ENCODE measurements at regions not wholly inside any gene's neighbourhood (a gene's known extent, or its start where the extent isn't known, plus 50 kb on each side); places are given as distances from the start of the nearest gene placed in this dataset.

GRCh38 chr1:190560161-190560681 is 82.6 kb upstream of the BRINP3 start:
- POLR2A ChIA-PET: no interaction called here
- ATAC-seq: no peak
- peaks cover 5% of the 10 kb centered on the region; the same call in 1 of the 2 replicates for H3K36me3 Mint-ChIP-seq

GRCh38 chr1:190563230-190563629 is 85.6 kb upstream of the BRINP3 start:
- ChIA-PET CTCF (no interaction called here), POLR2A (no interaction called here)
- Mint-ChIP-seq H3K27me3 (ENCODE audit: low read depth) (no peaks in the 10 kb centered on the region; the same call in 1 of the 2 replicates), H3K4me3 (no peak overlapping the region), H3K9me3 (peaks cover 16% of the 10 kb centered on the region), H3K27ac (no peak overlapping the region), H3K4me1 (peaks cover 10% of the 10 kb centered on the region), H3K36me3 (peaks cover 5% of the 10 kb centered on the region; the same call in 1 of the 2 replicates)
- TF ChIP-seq MYBL2 (CRISPR knock-in tag; IDR thresholded peaks at IDR 0.05) (no peak), ZNF532 (CRISPR knock-in tag; IDR thresholded peaks at IDR 0.05; ENCODE audit: borderline replicate concordance) (no peak), HMGA2 (CRISPR knock-in tag; IDR thresholded peaks at IDR 0.05) (no peak), ZSCAN18 (CRISPR knock-in tag; IDR thresholded peaks at IDR 0.05) (no peak), FOXJ3 (CRISPR knock-in tag; IDR thresholded peaks at IDR 0.05; ENCODE audit: borderline replicate concordance) (no peak), PREB (CRISPR knock-in tag; IDR thresholded peaks at IDR 0.05; ENCODE audit: borderline replicate concordance) (no peak), PRRX2 (CRISPR knock-in tag; IDR thresholded peaks at IDR 0.05) (no peak), JAZF1 (CRISPR knock-in tag; IDR thresholded peaks at IDR 0.05) (no peak), ZBTB21 (CRISPR knock-in tag; IDR thresholded peaks at IDR 0.05; ENCODE audit: borderline replicate concordance) (no peak), ATF1 (CRISPR knock-in tag; IDR thresholded peaks at IDR 0.05) (no peak), ATF2 (CRISPR knock-in tag; IDR thresholded peaks at IDR 0.05; ENCODE audit: borderline replicate concordance, low read depth) (no peak)
- DNase-seq (ENCODE audit: low spot score): no peak
- ATAC-seq: no peak

More at GRCh38 chr1:190560161-190560681, 82.6 kb upstream of the BRINP3 start:
- H3K4me3 Mint-ChIP-seq: no peak overlapping the region
- H3K9me3 Mint-ChIP-seq: peaks cover 16% of the 10 kb centered on the region
- CTCF ChIA-PET: no interaction called here
- DNase-seq (ENCODE audit: low spot score): no peak
- H3K4me1 Mint-ChIP-seq: peaks cover 11% of the 10 kb centered on the region
- TF ChIP-seq JAZF1 (CRISPR knock-in tag; IDR thresholded peaks at IDR 0.05) (no peak), SMAD4 (CRISPR knock-in tag; IDR thresholded peaks at IDR 0.05) (no peak)
- H3K27ac Mint-ChIP-seq: no peak overlapping the region
- H3K27me3 Mint-ChIP-seq (ENCODE audit: low read depth): peaks cover 7% of the 10 kb centered on the region; the same call in 1 of the 2 replicates

GRCh38 chr1:190564117-190564516 is 86.5 kb upstream of the BRINP3 start:
- peaks cover 15% of the 10 kb centered on the region for H3K9me3 Mint-ChIP-seq
- H3K27ac Mint-ChIP-seq: no peak overlapping the region
- no peaks in the 10 kb centered on the region; the same call in 1 of the 2 replicates for H3K27me3 Mint-ChIP-seq (ENCODE audit: low read depth)
- ATAC-seq: no peak
- no peak for DNase-seq (ENCODE audit: low spot score)
- CTCF ChIA-PET: no interaction called here
- no peak overlapping the region for H3K4me3 Mint-ChIP-seq
- POLR2A ChIA-PET: no interaction called here
- H3K36me3 Mint-ChIP-seq: peaks cover 5% of the 10 kb centered on the region; the same call in 1 of the 2 replicates
- H3K4me1 Mint-ChIP-seq: peaks cover 5% of the 10 kb centered on the region; the same call in 1 of the 2 replicates
- TF ChIP-seq ZNF263 (CRISPR knock-in tag; IDR thresholded peaks at IDR 0.05; ENCODE audit: low read depth) (no peak), ZNF423 (CRISPR knock-in tag; IDR thresholded peaks at IDR 0.05) (no peak), ATF1 (CRISPR knock-in tag; IDR thresholded peaks at IDR 0.05) (no peak), ZMAT4 (CRISPR knock-in tag; IDR thresholded peaks at IDR 0.05) (no peak), ZNF281 (CRISPR knock-in tag; IDR thresholded peaks at IDR 0.05) (no peak), NFE2L1 (CRISPR knock-in tag; IDR thresholded peaks at IDR 0.05) (no peak), ZNF396 (CRISPR knock-in tag; IDR thresholded peaks at IDR 0.05; ENCODE audit: borderline replicate concordance) (no peak), GRHL2 (CRISPR knock-in tag; IDR thresholded peaks at IDR 0.05; ENCODE audit: insufficient replicate concordance, severe bottlenecking) (no peak)
